ENCODE measurements at regions not wholly inside any gene's neighbourhood (a gene's known extent, or its start where the extent isn't known, plus 50 kb on each side); places are given as distances from the start of the nearest gene placed in this dataset.

GRCh38 chr9:81234924-81235610 is 454.3 kb downstream of the TLE1 start:
- TF ChIP-seq EZH2 (optimal IDR thresholded peaks at IDR 0.05; ENCODE audit: low read depth, low read length): no peak
- TF ChIP-seq CTCF (IDR thresholded peaks at IDR 0.05; ENCODE audit: low read length): no peak
- TF ChIP-seq EZH2phosphoT487 (IDR thresholded peaks at IDR 0.05; ENCODE audit: low read length): no peak
